ENCODE measurements at regions not wholly inside any gene's neighbourhood (a gene's known extent, or its start where the extent isn't known, plus 50 kb on each side); places are given as distances from the start of the nearest gene placed in this dataset.
"Not testable (repeated sequence)": the region's sequence is repeated elsewhere in the genome, so short reads cannot be mapped to it uniquely, and the experiment has no call there.

DNA sequence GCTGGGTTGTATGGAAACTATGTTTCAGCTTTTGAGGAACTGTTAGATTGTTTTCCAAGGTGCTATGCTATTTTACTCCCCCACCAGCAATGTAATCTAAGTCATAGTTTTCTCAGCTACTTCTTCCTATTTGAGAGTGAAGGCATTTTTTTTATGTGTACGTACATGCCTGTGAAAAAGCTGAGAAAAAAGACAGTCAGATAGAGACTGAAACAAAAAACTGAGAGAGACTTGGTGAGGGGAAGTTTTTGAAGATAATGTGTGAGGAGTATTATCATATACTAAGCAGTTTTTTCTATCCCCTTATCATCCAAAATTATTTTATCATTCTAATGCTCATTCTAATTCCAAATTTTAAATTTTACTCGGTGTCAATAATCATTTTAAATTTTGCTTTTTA is 780.0 kb downstream of the BCKDHB start:
- Histone ChIP-seq H3K9me3 (ENCODE audit: control insufficient read depth, low read depth, low read length) (no peaks in the 10 kb centered on the region), H3K4me3 (ENCODE audit: low read length) (no peak overlapping the region), H3K36me3 (ENCODE audit: control insufficient read depth, low read depth, low read length) (no peaks in the 10 kb centered on the region), H3K27ac (ENCODE audit: low read length) (no peak overlapping the region), H3K9ac (ENCODE audit: low read length) (no peak overlapping the region), H3K4me1 (ENCODE audit: control insufficient read depth, low read depth, low read length) (no peaks in the 10 kb centered on the region), H3K27me3 (ENCODE audit: control insufficient read depth, insufficient read depth, low read length) (no peaks in the 10 kb centered on the region)

DNA sequence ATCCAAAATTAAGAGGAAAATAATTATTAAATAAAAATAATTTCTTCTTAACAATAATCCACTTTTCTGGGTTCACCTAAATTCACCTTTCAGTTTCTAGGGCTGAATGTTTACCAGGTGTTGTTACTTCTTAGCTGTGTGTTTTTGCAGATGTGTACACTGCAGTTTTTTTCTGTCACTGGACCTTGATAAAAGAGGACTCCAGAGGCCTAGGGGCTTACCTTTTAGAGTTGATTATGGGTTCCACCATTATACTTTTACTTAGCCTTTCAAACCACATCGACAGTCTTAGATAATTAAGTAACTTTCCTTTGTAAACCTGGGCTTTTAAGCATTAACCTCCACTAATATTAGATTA is 766.5 kb downstream of the BCKDHB start:
- no peak overlapping the region for H3K9ac ChIP-seq (ENCODE audit: low read length)
- H3K36me3 ChIP-seq (ENCODE audit: control insufficient read depth, low read depth, low read length) = no peaks in the 10 kb centered on the region
- no peaks in the 10 kb centered on the region for H3K27me3 ChIP-seq (ENCODE audit: control insufficient read depth, insufficient read depth, low read length)
- H3K9me3 ChIP-seq (ENCODE audit: control insufficient read depth, low read depth, low read length) = no peaks in the 10 kb centered on the region
- no peak overlapping the region for H3K4me3 ChIP-seq (ENCODE audit: low read length)
- no peaks in the 10 kb centered on the region for H3K4me1 ChIP-seq (ENCODE audit: control insufficient read depth, low read depth, low read length)
- no peak overlapping the region for H3K27ac ChIP-seq (ENCODE audit: low read length)

GRCh38 chr6:80872199-80872950 is 765.9 kb downstream of the BCKDHB start:
- no peaks in the 10 kb centered on the region for H3K9me3 ChIP-seq (ENCODE audit: control insufficient read depth, low read depth, low read length)
- no peaks in the 10 kb centered on the region for H3K27me3 ChIP-seq (ENCODE audit: control insufficient read depth, insufficient read depth, low read length)
- no peaks in the 10 kb centered on the region for H3K4me1 ChIP-seq (ENCODE audit: control insufficient read depth, low read depth, low read length)
- H3K4me3 ChIP-seq (ENCODE audit: low read length) = no peak overlapping the region
- H3K9ac ChIP-seq (ENCODE audit: low read length) = no peak overlapping the region
- no peak overlapping the region for H3K27ac ChIP-seq (ENCODE audit: low read length)
- no peaks in the 10 kb centered on the region for H3K36me3 ChIP-seq (ENCODE audit: control insufficient read depth, low read depth, low read length)

DNA sequence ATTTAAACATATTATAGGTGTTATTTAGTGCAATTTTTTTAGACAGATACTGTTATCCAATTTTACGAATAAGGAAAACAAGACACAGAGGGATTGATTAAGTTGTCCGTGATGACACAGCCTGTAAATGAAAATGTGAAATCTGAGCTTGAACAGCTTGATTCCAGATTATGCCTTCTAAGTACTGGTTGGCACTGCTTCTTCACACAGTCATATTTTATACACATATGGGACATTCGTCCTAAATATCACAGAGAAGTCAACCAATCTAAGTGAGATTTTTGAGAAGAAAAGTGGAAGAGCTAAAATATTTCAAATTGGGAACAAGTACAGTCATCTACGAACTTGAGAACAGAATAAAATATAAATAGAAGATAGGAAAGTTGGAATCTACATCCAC is 756.3 kb downstream of the BCKDHB start:
- no peaks in the 10 kb centered on the region for H3K27me3 ChIP-seq (ENCODE audit: control insufficient read depth, insufficient read depth, low read length)
- H3K9ac ChIP-seq (ENCODE audit: low read length) = no peak overlapping the region
- no peaks in the 10 kb centered on the region for H3K36me3 ChIP-seq (ENCODE audit: control insufficient read depth, low read depth, low read length)
- H3K4me1 ChIP-seq (ENCODE audit: control insufficient read depth, low read depth, low read length) = no peaks in the 10 kb centered on the region
- H3K4me3 ChIP-seq (ENCODE audit: low read length) = no peak overlapping the region
- H3K9me3 ChIP-seq (ENCODE audit: control insufficient read depth, low read depth, low read length) = no peaks in the 10 kb centered on the region
- no peak overlapping the region for H3K27ac ChIP-seq (ENCODE audit: low read length)

- Histone ChIP-seq H3K9ac (ENCODE audit: low read length) (no peak overlapping the region), H3K4me1 (ENCODE audit: control insufficient read depth, low read depth, low read length) (no peaks in the 10 kb centered on the region), H3K36me3 (ENCODE audit: control insufficient read depth, low read depth, low read length) (no peaks in the 10 kb centered on the region), H3K9me3 (ENCODE audit: control insufficient read depth, low read depth, low read length) (peaks cover 5% of the 10 kb centered on the region), H3K4me3 (ENCODE audit: low read length) (no peak overlapping the region), H3K27me3 (ENCODE audit: control insufficient read depth, insufficient read depth, low read length) (no peaks in the 10 kb centered on the region), H3K27ac (ENCODE audit: low read length) (no peak overlapping the region)
These were observed 753.6 kb downstream of the BCKDHB start for GRCh38 chr6:80860107-80860506.

DNA sequence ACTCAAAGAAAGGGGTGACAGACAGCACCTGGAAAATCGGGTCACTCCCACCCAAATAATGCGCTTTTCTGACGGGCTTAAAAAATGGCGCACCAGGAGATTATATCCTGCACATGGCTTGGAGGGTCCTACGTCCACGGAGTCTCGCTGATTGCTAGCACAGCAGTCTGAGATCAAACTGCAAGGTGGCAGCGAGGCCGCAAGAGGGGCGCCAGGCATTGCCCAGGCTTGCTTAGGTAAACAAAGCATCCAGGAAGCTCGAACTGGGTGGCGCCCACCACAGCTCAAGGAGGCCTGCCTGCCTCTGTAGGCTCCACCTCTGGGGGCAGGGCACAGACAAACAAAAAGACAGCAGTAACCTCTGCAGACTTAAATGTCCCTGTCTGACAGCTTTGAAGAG is 741.5 kb downstream of the BCKDHB start:
- not testable (repeated sequence) for H3K27me3 ChIP-seq (ENCODE audit: control insufficient read depth, insufficient read depth, low read length); H3K9ac ChIP-seq (ENCODE audit: low read length); H3K36me3 ChIP-seq (ENCODE audit: control insufficient read depth, low read depth, low read length); H3K27ac ChIP-seq (ENCODE audit: low read length); H3K4me1 ChIP-seq (ENCODE audit: control insufficient read depth, low read depth, low read length); H3K4me3 ChIP-seq (ENCODE audit: low read length); H3K9me3 ChIP-seq (ENCODE audit: control insufficient read depth, low read depth, low read length)

DNA sequence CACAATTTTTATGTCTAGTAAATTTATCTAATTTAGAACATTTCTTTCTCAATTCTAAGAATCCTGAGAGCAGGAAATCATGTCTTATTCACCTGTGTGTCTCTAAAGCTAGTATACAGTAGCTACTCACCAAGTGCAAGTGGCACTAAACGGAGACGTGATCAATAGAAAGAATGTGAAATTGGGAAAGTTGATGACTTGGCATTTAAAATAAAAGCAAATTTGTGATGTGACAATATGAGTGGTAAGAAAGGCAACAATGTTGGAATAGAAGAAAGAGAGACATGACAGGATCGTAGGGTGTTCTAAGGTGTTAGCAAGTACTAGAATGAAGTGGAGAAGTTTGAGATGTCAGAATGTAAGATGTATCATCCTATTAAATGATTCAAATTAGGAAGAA is 725.9 kb downstream of the BCKDHB start:
- H3K27me3 ChIP-seq (ENCODE audit: control insufficient read depth, insufficient read depth, low read length) = no peaks in the 10 kb centered on the region
- no peak overlapping the region for H3K9ac ChIP-seq (ENCODE audit: low read length)
- no peak overlapping the region for H3K4me3 ChIP-seq (ENCODE audit: low read length)
- H3K36me3 ChIP-seq (ENCODE audit: control insufficient read depth, low read depth, low read length) = no peaks in the 10 kb centered on the region
- no peak overlapping the region for H3K27ac ChIP-seq (ENCODE audit: low read length)
- H3K9me3 ChIP-seq (ENCODE audit: control insufficient read depth, low read depth, low read length) = no peaks in the 10 kb centered on the region
- H3K4me1 ChIP-seq (ENCODE audit: control insufficient read depth, low read depth, low read length) = no peaks in the 10 kb centered on the region

GRCh38 chr6:80793411-80793810 is 686.9 kb downstream of the BCKDHB start:
- Histone ChIP-seq H3K9me3 (ENCODE audit: control insufficient read depth, low read depth, low read length) (no peaks in the 10 kb centered on the region), H3K4me3 (ENCODE audit: low read length) (no peak overlapping the region), H3K27ac (ENCODE audit: low read length) (no peak overlapping the region), H3K27me3 (ENCODE audit: control insufficient read depth, insufficient read depth, low read length) (no peaks in the 10 kb centered on the region), H3K9ac (ENCODE audit: low read length) (no peak overlapping the region), H3K4me1 (ENCODE audit: control insufficient read depth, low read depth, low read length) (no peaks in the 10 kb centered on the region), H3K36me3 (ENCODE audit: control insufficient read depth, low read depth, low read length) (no peaks in the 10 kb centered on the region)

DNA sequence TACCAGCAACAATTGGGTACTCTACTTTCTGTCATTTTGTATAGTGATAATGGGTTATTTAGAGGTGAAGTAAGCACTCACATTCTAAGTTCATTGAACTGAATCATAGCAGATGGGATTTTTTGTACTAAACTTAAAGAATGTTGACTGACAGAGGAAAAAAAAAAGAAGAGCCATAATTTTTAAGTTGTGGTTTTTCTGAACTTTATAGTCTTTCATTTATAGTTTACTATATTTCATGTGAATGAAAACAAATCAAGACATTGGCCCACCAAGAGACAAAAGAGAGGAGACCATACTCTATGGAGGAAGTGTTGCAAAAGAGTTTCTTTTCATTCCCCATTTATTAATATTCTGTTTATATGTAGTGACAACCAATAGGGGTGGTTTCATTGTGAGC is 685.7 kb downstream of the BCKDHB start:
- no peaks in the 10 kb centered on the region for H3K4me1 ChIP-seq (ENCODE audit: control insufficient read depth, low read depth, low read length)
- H3K27me3 ChIP-seq (ENCODE audit: control insufficient read depth, insufficient read depth, low read length) = no peaks in the 10 kb centered on the region
- H3K9me3 ChIP-seq (ENCODE audit: control insufficient read depth, low read depth, low read length) = no peaks in the 10 kb centered on the region
- H3K27ac ChIP-seq (ENCODE audit: low read length) = no peak overlapping the region
- no peak overlapping the region for H3K9ac ChIP-seq (ENCODE audit: low read length)
- no peaks in the 10 kb centered on the region for H3K36me3 ChIP-seq (ENCODE audit: control insufficient read depth, low read depth, low read length)
- no peak overlapping the region for H3K4me3 ChIP-seq (ENCODE audit: low read length)

DNA sequence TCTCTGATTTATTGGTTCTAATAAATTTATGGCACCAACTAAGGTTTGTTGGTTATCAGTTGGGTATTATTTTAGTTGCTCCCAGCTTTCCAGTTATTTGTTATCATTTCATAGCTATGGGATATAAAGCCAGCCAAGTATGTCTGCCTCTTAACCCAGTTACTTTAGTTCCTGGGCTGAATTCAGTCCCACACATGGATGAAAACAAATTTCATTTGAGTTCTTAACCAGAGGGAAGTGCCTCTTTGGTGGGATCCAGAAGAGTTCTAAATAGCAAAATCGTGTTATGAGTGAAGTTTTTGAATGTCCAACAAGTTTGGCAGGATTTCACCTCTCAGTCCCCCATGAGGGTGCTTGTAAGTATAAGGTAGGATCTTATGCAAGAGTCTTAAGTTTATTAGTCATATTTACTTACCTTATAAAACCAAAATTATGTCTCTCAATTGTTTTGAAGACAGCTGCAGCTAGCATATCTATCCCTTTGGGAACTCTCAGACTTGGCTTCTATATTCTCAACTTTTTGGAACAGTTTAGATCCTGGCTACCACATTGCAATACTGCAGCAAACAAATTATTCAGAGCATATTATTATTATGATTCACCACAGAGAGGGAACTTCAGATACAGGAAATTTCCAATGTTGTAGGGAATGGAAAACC is 683.6 kb downstream of the BCKDHB start:
- H3K27ac ChIP-seq (ENCODE audit: low read length) = no peak overlapping the region
- no peaks in the 10 kb centered on the region for H3K36me3 ChIP-seq (ENCODE audit: control insufficient read depth, low read depth, low read length)
- no peak overlapping the region for H3K4me3 ChIP-seq (ENCODE audit: low read length)
- no peak overlapping the region for H3K9ac ChIP-seq (ENCODE audit: low read length)
- no peaks in the 10 kb centered on the region for H3K27me3 ChIP-seq (ENCODE audit: control insufficient read depth, insufficient read depth, low read length)
- no peaks in the 10 kb centered on the region for H3K9me3 ChIP-seq (ENCODE audit: control insufficient read depth, low read depth, low read length)
- no peaks in the 10 kb centered on the region for H3K4me1 ChIP-seq (ENCODE audit: control insufficient read depth, low read depth, low read length)

- not testable (repeated sequence) for H3K27ac ChIP-seq (ENCODE audit: low read length); H3K4me1 ChIP-seq (ENCODE audit: control insufficient read depth, low read depth, low read length); H3K9me3 ChIP-seq (ENCODE audit: control insufficient read depth, low read depth, low read length); H3K36me3 ChIP-seq (ENCODE audit: control insufficient read depth, low read depth, low read length); H3K27me3 ChIP-seq (ENCODE audit: control insufficient read depth, insufficient read depth, low read length); H3K9ac ChIP-seq (ENCODE audit: low read length); H3K4me3 ChIP-seq (ENCODE audit: low read length)
These were observed 676.8 kb downstream of the BCKDHB start for GRCh38 chr6:80783271-80783670.

- H3K36me3 ChIP-seq (ENCODE audit: control insufficient read depth, low read depth, low read length) = no peaks in the 10 kb centered on the region
- H3K27ac ChIP-seq (ENCODE audit: low read length) = no peak overlapping the region
- no peak overlapping the region for H3K4me3 ChIP-seq (ENCODE audit: low read length)
- H3K4me1 ChIP-seq (ENCODE audit: control insufficient read depth, low read depth, low read length) = no peaks in the 10 kb centered on the region
- no peaks in the 10 kb centered on the region for H3K9me3 ChIP-seq (ENCODE audit: control insufficient read depth, low read depth, low read length)
- no peak overlapping the region for H3K9ac ChIP-seq (ENCODE audit: low read length)
- H3K27me3 ChIP-seq (ENCODE audit: control insufficient read depth, insufficient read depth, low read length) = no peaks in the 10 kb centered on the region
These were observed 665.5 kb downstream of the BCKDHB start for GRCh38 chr6:80771941-80772340.

Data from iPS-18a (cell line).